ENCODE measurements at regions not wholly inside any gene's neighbourhood (a gene's known extent, or its start where the extent isn't known, plus 50 kb on each side); places are given as distances from the start of the nearest gene placed in this dataset.

- TF ChIP-seq POLR2A (IDR thresholded peaks at IDR 0.05; ENCODE audit: low read length) (no peak), CTCF (IDR thresholded peaks at IDR 0.05) (no peak), CHD2 (IDR thresholded peaks at IDR 0.05; ENCODE audit: low read length, partially characterized antibody) (no peak), JUN (IDR thresholded peaks at IDR 0.05) (no peak)
These were observed 616.1 kb downstream of the IRS1 start for GRCh38 chr2:226183550-226183949.

Measured in A549 (cell line).